B cell (primary cell): ENCODE measurements at regions not wholly inside any gene's neighbourhood (a gene's known extent, or its start where the extent isn't known, plus 50 kb on each side); places are given as distances from the start of the nearest gene placed in this dataset.

ENCODE experiments used
- ATAC-seq: fragments of 200-7000 bp; cut with Tn5 transposase; one replicate; pipeline ENCODE4 v1.10.0; 2021; ENCODE audit warnings: low read depth, mild to moderate bottlenecking, moderate number of reproducible peaks, moderate library complexity
- CTCF ChIA-PET: fragments of 350-600 bp; sonication (Branson Sonifier 250); formaldehyde crosslinking; loops from one replicate; lab custom pipeline; 2021; ENCODE audit warnings: antibody characterized with exemption, inconsistent platforms; lab: Charles Lee
- POLR2A ChIA-PET: fragments of 350-600 bp; sonication (Branson Sonifier 250); formaldehyde crosslinking; loops from one replicate; lab custom pipeline; 2021; ENCODE audit warnings: antibody characterized with exemption; lab: Charles Lee
- DNase-seq: peaks from one replicate; pipeline ENCODE4 v3.0.0; 2013
- H2AFZ ChIP-seq: 2 replicates; pipeline ENCODE4 v1.6.1; 2012; ENCODE audit warnings: mild to moderate bottlenecking, low read depth, low read length; ENCODE audit not compliant: insufficient read depth, poor library complexity, severe bottlenecking
- H3K27ac ChIP-seq, 2 donors: 1 replicate in 1 of 2; 2 replicates in 1 of 2; pipeline ENCODE4 v1.5.1; 2012 to 2013; ENCODE audit warnings: low read length in 2 of 2, mild to moderate bottlenecking in 2 of 2, moderate library complexity in 1 of 2
- H3K27me3 ChIP-seq, 4 experiments: fragments of 200-600 bp in 1 of 4; sonication (generic) in 1 of 4; replicated peaks in 1 of 4; 1 replicate in 2 of 4; 2 replicates in 2 of 4; pipeline versions ENCODE4 v1.6.1 to v1.7.0; 2013 to 2016; ENCODE audit warnings: low read length in 3 of 4, mild to moderate bottlenecking in 2 of 4, mixed read lengths in 1 of 4, moderate library complexity in 1 of 4; ENCODE audit not compliant: insufficient read depth in 4 of 4, control insufficient read depth in 3 of 4; ENCODE audit errors: control extremely low read depth in 1 of 4
- H3K36me3 ChIP-seq, 2 experiments: replicated peaks in 1 of 2; 1 replicate in 1 of 2; 2 replicates in 1 of 2; pipeline versions ENCODE4 v1.6.1 to v1.7.1; 2013; ENCODE audit warnings: low read length in 1 of 2; ENCODE audit not compliant: insufficient read depth in 2 of 2, control insufficient read depth in 1 of 2; ENCODE audit errors: control extremely low read depth in 1 of 2, extremely low read depth in 1 of 2
- H3K4me1 ChIP-seq, 2 donors: fragments of 200-600 bp in 1 of 2; sonication (generic) in 1 of 2; 1 replicate in 1 of 2; 2 replicates in 1 of 2; pipeline versions ENCODE4 v1.5.1 to v1.6.1; 2013 to 2017; ENCODE audit warnings: low read length in 2 of 2; ENCODE audit not compliant: control insufficient read depth in 2 of 2, insufficient read depth in 2 of 2
- H3K4me2 ChIP-seq: replicated peaks from 2 replicates; pipeline ENCODE3; 2012; ENCODE audit warnings: mild to moderate bottlenecking, low read depth, low read length; ENCODE audit not compliant: poor library complexity, severe bottlenecking
- H3K4me3 ChIP-seq, 5 experiments: fragments of 200-600 bp in 1 of 5; sonication (generic) in 1 of 5; 1 replicate in 3 of 5; 2 replicates in 2 of 5; pipeline versions ENCODE4 v1.5.1 to v1.7.0; 2011 to 2016; ENCODE audit warnings: low read length in 4 of 5, mild to moderate bottlenecking in 4 of 5, low read depth in 2 of 5, control low read depth in 1 of 5, moderate library complexity in 1 of 5; ENCODE audit not compliant: insufficient read depth in 1 of 5; ENCODE audit errors: control extremely low read depth in 1 of 5, extremely low read depth in 1 of 5
- H3K79me2 ChIP-seq: fragments of 200-600 bp; sonication (generic); one replicate; pipeline ENCODE4 v1.6.0; 2016; ENCODE audit warnings: low read length; ENCODE audit not compliant: control insufficient read depth, insufficient read depth
- H3K9ac ChIP-seq: fragments of 200-600 bp; sonication (generic); 2 replicates; pipeline ENCODE4 v1.6.1; 2017; ENCODE audit warnings: mild to moderate bottlenecking, low read length, moderate library complexity
- H3K9me3 ChIP-seq, 3 donors: one replicate each; pipeline versions ENCODE4 v1.6.1 to v1.7.1; 2013; ENCODE audit warnings: low read length in 2 of 3; ENCODE audit not compliant: control insufficient read depth in 2 of 3, insufficient read depth in 1 of 3; ENCODE audit errors: control extremely low read depth in 1 of 3
- H4K20me1 ChIP-seq: 2 replicates; pipeline ENCODE4 v1.6.0; 2012; ENCODE audit warnings: mild to moderate bottlenecking, low read length; ENCODE audit not compliant: insufficient read depth, control insufficient read depth, poor library complexity, severe bottlenecking
- H3K27ac Mint-ChIP-seq: one replicate; pipeline ENCODE4 v1.8.0; 2021; ENCODE audit warnings: mixed read lengths
- H3K27me3 Mint-ChIP-seq: one replicate; pipeline ENCODE4 v1.8.0; 2021; ENCODE audit warnings: mixed read lengths
- H3K4me1 Mint-ChIP-seq: one replicate; pipeline ENCODE4 v1.8.0; 2021; ENCODE audit warnings: mixed read lengths
- H3K4me3 Mint-ChIP-seq: one replicate; pipeline ENCODE4 v1.8.0; 2021; ENCODE audit warnings: mixed read lengths
- H3K9me3 Mint-ChIP-seq: one replicate; pipeline ENCODE4 v1.8.0; 2022; ENCODE audit warnings: mixed read lengths; ENCODE audit not compliant: insufficient read depth
- CTCF ChIP-seq: fragments of 200-600 bp; IDR thresholded peaks from one replicate; pipeline ENCODE4 v1.8.0; 2022; ENCODE audit warnings: antibody characterized with exemption, mild to moderate bottlenecking
- EZH2 ChIP-seq: IDR thresholded peaks from 2 replicates; pipeline ENCODE4 v1.6.1; 2012; ENCODE audit warnings: borderline replicate concordance, low read depth, mild to moderate bottlenecking, moderate library complexity, low read length; ENCODE audit not compliant: insufficient read depth, poor library complexity, severe bottlenecking
- WGBS: methylation state at CpG from one replicate; pipeline ENCODE4 v1.1.5; 2013; ENCODE audit warnings: missing lambda C conversion rate; ENCODE audit not compliant: insufficient coverage; 5-methylcytosine and 5-hydroxymethylcytosine counted together
- intact Hi-C: fragments of 100-400 bp; cut with micrococcal nuclease; formaldehyde crosslinking; loops from one replicate; pipeline ENCODE4 v1.10.0; 2022

- Histone ChIP-seq H3K4me2 (no peak overlapping the region), H4K20me1 (no peaks in the 10 kb centered on the region), H3K27ac (no peak overlapping the region), H3K9ac (no peak overlapping the region), H3K79me2 (no peaks in the 10 kb centered on the region), H3K4me1 (no peaks in the 10 kb centered on the region), H3K9me3 (no peaks in the 10 kb centered on the region), H3K4me3 (no peak overlapping the region), H2AFZ (no peak overlapping the region), H3K27me3 (no peaks in the 10 kb centered on the region), H3K36me3 (no peaks in the 10 kb centered on the region)
- H3K9me3 Mint-ChIP-seq = no peaks in the 10 kb centered on the region
- CTCF ChIA-PET = no interaction called here
- ATAC-seq = no peak
- no peaks in the 10 kb centered on the region for H3K4me1 Mint-ChIP-seq
- POLR2A ChIA-PET = no interaction called here
- intact Hi-C loops = no loop called here
- H3K27ac Mint-ChIP-seq = no peak overlapping the region
- H3K27me3 Mint-ChIP-seq = no peaks in the 10 kb centered on the region
- no peak for DNase-seq
- WGBS = no CpG with 5 or more reads among the region's 3 CpGs
- TF ChIP-seq CTCF = no peak
- TF ChIP-seq EZH2 = no peak
- no peak overlapping the region for H3K4me3 Mint-ChIP-seq
Measured at GRCh38 chr10:55043540-55043939, 242.5 kb upstream of the PCDH15 start.

- Histone ChIP-seq H3K4me3 (no peak overlapping the region), H3K36me3 (no peaks in the 10 kb centered on the region), H3K4me1 (no peaks in the 10 kb centered on the region), H3K9ac (no peak overlapping the region), H3K79me2 (no peaks in the 10 kb centered on the region), H4K20me1 (no peaks in the 10 kb centered on the region), H2AFZ (no peak overlapping the region), H3K27me3 (no peaks in the 10 kb centered on the region), H3K9me3 (no peaks in the 10 kb centered on the region), H3K27ac (no peak overlapping the region), H3K4me2 (no peak overlapping the region)
- POLR2A ChIA-PET = no interaction called here
- CTCF ChIA-PET = no interaction called here
- TF ChIP-seq EZH2 (no peak), CTCF (no peak)
- H3K27me3 Mint-ChIP-seq = no peaks in the 10 kb centered on the region
- no peak overlapping the region for H3K4me3 Mint-ChIP-seq
- no peaks in the 10 kb centered on the region for H3K4me1 Mint-ChIP-seq
- ATAC-seq = no peak
- intact Hi-C loops = no loop called here
- no peak overlapping the region for H3K27ac Mint-ChIP-seq
- H3K9me3 Mint-ChIP-seq = peaks cover 2% of the 10 kb centered on the region
- DNase-seq = no peak
- 94% methylated on average over 4 of the region's 4 CpGs for WGBS
Measured at GRCh38 chr10:55033061-55033460, 232.0 kb upstream of the PCDH15 start.
